BE2C (cell line): ENCODE measurements at regions not wholly inside any gene's neighbourhood (a gene's known extent, or its start where the extent isn't known, plus 50 kb on each side); places are given as distances from the start of the nearest gene placed in this dataset.

Source experiments
- DNase-seq: peaks from one replicate; pipeline ENCODE4 v3.0.0-alpha.2; 2020
- H3K27me3 ChIP-seq: fragments of 250-450 bp; sonication (Bioruptor Pico); 2 replicates; pipeline ENCODE4 v1.5.1; 2020; ENCODE audit warnings: mild to moderate bottlenecking
- H3K36me3 ChIP-seq: fragments of 250-450 bp; sonication (Bioruptor Pico); 2 replicates; pipeline ENCODE4 v1.5.1; 2020; ENCODE audit warnings: mild to moderate bottlenecking
- H3K4me1 ChIP-seq: fragments of 250-450 bp; sonication (Bioruptor Pico); 2 replicates; pipeline ENCODE4 v1.5.1; 2020
- H3K4me3 ChIP-seq: 2 replicates; pipeline ENCODE4 v1.5.1; 2011; ENCODE audit warnings: low read depth, low read length
- H3K9me3 ChIP-seq: fragments of 250-450 bp; sonication (Bioruptor Pico); 2 replicates; pipeline ENCODE4 v1.5.1; 2020
- CTCF ChIP-seq: IDR thresholded peaks from 2 replicates; pipeline ENCODE4 v1.5.1; 2012; ENCODE audit warnings: mild to moderate bottlenecking, low read depth, low read length

GRCh38 chrX:147770858-147771257 is 140.9 kb upstream of the FMR1 start:
- no peaks in the 10 kb centered on the region for H3K36me3 ChIP-seq
- H3K27me3 ChIP-seq, result no peaks in the 10 kb centered on the region
- TF ChIP-seq CTCF, result no peak
- no peak for DNase-seq
- no peaks in the 10 kb centered on the region for H3K4me1 ChIP-seq
- H3K4me3 ChIP-seq, result no peak overlapping the region
- H3K9me3 ChIP-seq, result no peaks in the 10 kb centered on the region

DNA sequence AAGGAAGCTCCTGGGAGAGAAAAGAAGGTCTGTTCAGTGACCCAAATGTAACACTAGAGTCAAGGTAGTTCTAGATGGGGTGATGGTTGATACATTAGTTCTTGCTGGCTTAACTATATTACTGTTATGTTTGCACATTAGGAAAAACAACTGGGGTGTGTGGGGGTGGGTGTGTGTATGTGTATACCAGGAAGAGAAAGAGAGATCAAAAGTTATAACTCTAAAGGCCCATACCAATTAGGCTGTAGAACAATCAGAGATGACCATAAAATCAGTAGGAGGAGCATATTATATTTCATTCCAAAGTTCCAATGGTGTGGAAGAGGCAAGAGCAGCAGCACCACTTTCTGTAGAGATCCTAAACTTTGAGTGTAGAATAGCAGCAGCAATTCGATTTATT is 134.7 kb upstream of the FMR1 start:
- no peaks in the 10 kb centered on the region for H3K27me3 ChIP-seq

DNA sequence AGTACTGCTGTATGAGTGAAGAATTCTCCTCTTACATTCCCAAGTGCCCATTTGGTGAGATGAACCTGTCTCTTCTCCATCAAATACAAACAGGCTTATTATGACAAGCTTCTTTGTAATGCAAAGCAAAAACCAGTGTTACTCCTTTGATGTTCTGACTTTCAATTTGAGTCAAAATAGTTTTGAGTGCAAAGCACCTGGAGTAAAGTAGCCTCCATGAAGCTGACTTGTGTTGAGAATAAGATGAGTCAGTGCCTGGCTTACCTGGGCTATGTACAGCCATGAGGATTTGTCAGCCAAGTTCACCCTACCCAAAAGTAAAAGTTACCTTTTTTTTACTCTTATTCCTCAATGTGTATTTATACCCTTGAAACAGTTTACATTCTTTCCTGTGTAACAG is 132.5 kb upstream of the FMR1 start:
- no peak for DNase-seq
- TF ChIP-seq CTCF, result no peak
- Histone ChIP-seq H3K4me1 (no peaks in the 10 kb centered on the region), H3K27me3 (no peaks in the 10 kb centered on the region), H3K4me3 (no peak overlapping the region), H3K9me3 (no peaks in the 10 kb centered on the region), H3K36me3 (no peaks in the 10 kb centered on the region)

More for the DNA sequence above, 134.7 kb upstream of the FMR1 start:
- H3K4me3 ChIP-seq, result no peak overlapping the region
- H3K9me3 ChIP-seq, result no peaks in the 10 kb centered on the region
- no peaks in the 10 kb centered on the region for H3K4me1 ChIP-seq
- TF ChIP-seq CTCF, result no peak
- H3K36me3 ChIP-seq, result no peaks in the 10 kb centered on the region
- DNase-seq, result no peak

DNA sequence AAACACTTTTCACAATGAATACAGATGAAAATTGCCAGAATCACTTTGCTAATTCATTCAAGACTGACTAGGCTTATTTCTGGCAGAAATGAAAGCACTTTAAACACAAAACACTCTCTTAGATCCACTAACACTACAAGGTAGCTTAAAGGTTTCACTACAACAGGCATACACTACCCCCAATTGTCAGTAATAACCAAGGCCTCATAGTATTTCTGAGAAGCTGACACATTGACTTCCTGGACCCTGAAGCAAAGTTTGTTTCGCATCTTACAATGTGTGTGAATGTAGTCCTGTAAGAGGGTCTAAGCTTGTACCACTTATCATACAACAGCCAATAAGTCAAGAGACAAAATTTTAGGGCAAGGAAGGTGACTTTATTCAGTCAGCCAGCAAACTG is 129.9 kb upstream of the FMR1 start:
- TF ChIP-seq CTCF, result no peak
- no peaks in the 10 kb centered on the region for H3K36me3 ChIP-seq
- H3K4me1 ChIP-seq, result no peaks in the 10 kb centered on the region
- no peaks in the 10 kb centered on the region for H3K9me3 ChIP-seq
- H3K4me3 ChIP-seq, result no peak overlapping the region
- DNase-seq, result no peak
- no peaks in the 10 kb centered on the region for H3K27me3 ChIP-seq

GRCh38 chrX:147788641-147789350 is 122.9 kb upstream of the FMR1 start:
- no peak overlapping the region for H3K4me3 ChIP-seq
- H3K36me3 ChIP-seq, result no peaks in the 10 kb centered on the region
- H3K27me3 ChIP-seq, result no peaks in the 10 kb centered on the region
- no peaks in the 10 kb centered on the region for H3K4me1 ChIP-seq
- DNase-seq, result no peak
- TF ChIP-seq CTCF, result no peak
- no peaks in the 10 kb centered on the region for H3K9me3 ChIP-seq

- Histone ChIP-seq H3K36me3 (no peaks in the 10 kb centered on the region), H3K27me3 (no peaks in the 10 kb centered on the region), H3K4me1 (no peaks in the 10 kb centered on the region), H3K9me3 (no peaks in the 10 kb centered on the region), H3K4me3 (no peak overlapping the region)
- no peak for TF ChIP-seq CTCF
- no peak for DNase-seq
These were observed 111.1 kb upstream of the FMR1 start for GRCh38 chrX:147800663-147801062.
